SH-SY5Y (cell line): ENCODE measurements at regions not wholly inside any gene's neighbourhood (a gene's known extent, or its start where the extent isn't known, plus 50 kb on each side); places are given as distances from the start of the nearest gene placed in this dataset.

Source experiments
- GATA2 ChIP-seq: IDR thresholded peaks from 2 replicates; pipeline ENCODE4 v1.6.1; 2011; ENCODE audit warnings: mild to moderate bottlenecking, low read depth, low read length
- GATA3 ChIP-seq: IDR thresholded peaks from 2 replicates; pipeline ENCODE4 v1.6.1; 2011; ENCODE audit warnings: low read depth, mild to moderate bottlenecking, low read length, moderate library complexity

- no peak for TF ChIP-seq GATA2
- no peak for TF ChIP-seq GATA3
Observed at GRCh38 chr20:48277266-48277665, 492.0 kb upstream of the SULF2 start.
